SK-N-MC (cell line): ENCODE measurements at regions not wholly inside any gene's neighbourhood (a gene's known extent, or its start where the extent isn't known, plus 50 kb on each side); places are given as distances from the start of the nearest gene placed in this dataset.
A peak's percentile ranks its signal among the peaks of the same experiment; 100 is the strongest.

Experiments used
- DNase-seq: peaks from one replicate; pipeline ENCODE4 v3.0.0-alpha.2; 2011; ENCODE audit warnings: low read depth, low spot score
- H3K27ac ChIP-seq: fragments of 200-600 bp; sonication (generic); 2 replicates; pipeline ENCODE4 v1.5.1; 2016; ENCODE audit warnings: mixed run types
- H3K36me3 ChIP-seq: fragments of 200-600 bp; sonication (generic); 2 replicates; pipeline ENCODE4 v1.6.1; 2017; ENCODE audit warnings: antibody characterized with exemption, low read length, mixed read lengths; ENCODE audit not compliant: insufficient read depth
- H3K4me3 ChIP-seq: fragments of 200-600 bp; sonication (generic); 2 replicates; pipeline ENCODE4 v1.5.1; 2016
- H3K9ac ChIP-seq: fragments of 200-600 bp; sonication (generic); 2 replicates; pipeline ENCODE4 v1.8.0; 2017; ENCODE audit warnings: mixed run types, mixed read lengths; ENCODE audit not compliant: insufficient read length
- H3K9me3 ChIP-seq: fragments of 200-600 bp; sonication (generic); 2 replicates; pipeline ENCODE4 v1.6.1; 2017; ENCODE audit warnings: low read depth, mild to moderate bottlenecking, antibody characterized with exemption, low read length, moderate library complexity, mixed read lengths
- EZH2 ChIP-seq: fragments of 200-600 bp; sonication (generic); IDR thresholded peaks from one replicate; pipeline ENCODE4 v1.6.1; 2017; ENCODE audit warnings: antibody characterized with exemption
- FOXP2 ChIP-seq: optimal IDR thresholded peaks from 2 replicates; pipeline ENCODE3; 2011; ENCODE audit warnings: mild to moderate bottlenecking, moderate library complexity; ENCODE audit not compliant: insufficient read depth; ENCODE audit errors: extremely low read length, control extremely low read depth
- POLR2AphosphoS5 ChIP-seq: IDR thresholded peaks from 2 replicates; pipeline ENCODE4 v1.6.1; 2012; ENCODE audit warnings: mild to moderate bottlenecking, low read depth, low read length, borderline replicate concordance

DNA sequence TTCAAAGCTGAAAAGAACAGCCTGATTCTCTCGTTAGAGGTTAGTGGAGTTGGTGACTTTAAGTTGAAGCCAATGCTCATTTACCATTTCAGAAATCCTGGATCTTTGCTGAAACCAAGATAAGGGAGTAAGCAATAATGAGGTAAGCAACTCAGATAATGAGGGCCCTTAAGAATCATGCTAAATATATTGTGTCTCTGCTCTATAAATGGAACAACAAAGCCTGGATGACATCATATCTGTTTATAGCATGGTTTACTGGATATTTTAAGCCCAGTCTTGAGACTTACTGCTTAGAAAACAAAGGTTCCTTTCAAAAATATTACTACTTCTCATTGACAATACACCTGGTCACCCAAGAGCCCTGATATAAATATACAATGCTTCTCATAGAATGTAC, 276.7 kb upstream of the PPARGC1A start:
- H3K36me3 ChIP-seq = no peaks in the 10 kb centered on the region
- no peak for DNase-seq
- no peak overlapping the region for H3K9ac ChIP-seq
- no peaks in the 10 kb centered on the region for H3K9me3 ChIP-seq
- no peak overlapping the region for H3K27ac ChIP-seq
- H3K4me3 ChIP-seq = no peak overlapping the region
- no peak for TF ChIP-seq EZH2
- TF ChIP-seq POLR2AphosphoS5 = no peak
- no peak for TF ChIP-seq FOXP2

DNA sequence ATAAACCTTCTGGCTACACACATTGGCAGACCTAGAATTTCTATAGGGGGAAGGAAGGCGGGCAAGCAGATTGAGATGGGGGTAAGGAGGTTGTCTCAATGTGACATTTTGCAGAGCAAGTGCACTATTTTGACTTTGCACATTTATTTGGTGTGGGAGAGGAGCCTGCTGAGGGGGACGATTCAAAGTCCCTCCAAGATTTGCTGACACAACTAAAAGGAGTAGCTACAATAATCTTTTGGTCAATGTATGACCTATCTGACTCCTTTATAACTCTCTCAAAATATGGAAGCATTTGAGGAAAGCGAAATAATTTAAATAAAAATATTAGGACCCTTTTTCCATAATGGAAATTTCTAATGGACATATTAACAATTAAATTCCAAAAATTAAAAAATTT, 274.9 kb upstream of the PPARGC1A start:
- no peaks in the 10 kb centered on the region for H3K9me3 ChIP-seq
- H3K4me3 ChIP-seq = no peak overlapping the region
- TF ChIP-seq EZH2 (no peak), POLR2AphosphoS5 (no peak), FOXP2 (no peak)
- no peaks in the 10 kb centered on the region for H3K36me3 ChIP-seq
- DNase-seq = no peak
- H3K9ac ChIP-seq = no peak overlapping the region
- no peak overlapping the region for H3K27ac ChIP-seq

DNA sequence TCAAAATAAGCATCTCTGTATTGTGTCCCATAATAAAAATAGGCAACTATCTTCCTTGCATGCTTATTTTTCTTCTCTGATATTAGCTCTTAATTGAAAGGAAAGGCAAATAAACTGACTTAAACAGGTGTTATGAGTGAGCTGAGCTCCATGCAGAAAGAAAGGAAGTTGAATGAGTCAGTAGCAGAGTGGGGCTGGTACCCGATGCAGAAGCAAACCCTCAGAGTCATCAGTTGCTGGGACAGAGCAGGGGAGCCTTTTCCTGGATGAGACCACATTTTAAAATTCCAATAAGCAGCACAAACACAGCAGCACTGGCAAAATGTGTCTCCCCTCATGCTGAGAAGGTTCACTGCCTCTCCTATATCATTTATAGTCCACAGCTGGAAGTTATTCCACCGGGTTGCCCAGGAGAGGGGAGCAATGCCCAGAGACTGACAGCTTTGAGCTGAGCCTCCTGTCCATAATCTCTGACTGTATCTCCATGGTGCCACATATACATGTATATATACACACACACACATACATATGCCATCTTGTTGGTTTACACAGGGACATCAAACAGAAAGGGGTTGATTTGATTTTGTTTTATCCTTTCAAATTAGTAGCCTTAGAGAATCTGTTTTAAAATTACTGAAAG, 274.3 kb upstream of the PPARGC1A start:
- TF ChIP-seq EZH2 (no peak), FOXP2 (no peak), POLR2AphosphoS5 (no peak)
- Histone ChIP-seq H3K36me3 (no peaks in the 10 kb centered on the region), H3K27ac (no peak overlapping the region), H3K9me3 (no peaks in the 10 kb centered on the region), H3K4me3 (no peak overlapping the region), H3K9ac (no peak overlapping the region)
- no peak for DNase-seq

DNA sequence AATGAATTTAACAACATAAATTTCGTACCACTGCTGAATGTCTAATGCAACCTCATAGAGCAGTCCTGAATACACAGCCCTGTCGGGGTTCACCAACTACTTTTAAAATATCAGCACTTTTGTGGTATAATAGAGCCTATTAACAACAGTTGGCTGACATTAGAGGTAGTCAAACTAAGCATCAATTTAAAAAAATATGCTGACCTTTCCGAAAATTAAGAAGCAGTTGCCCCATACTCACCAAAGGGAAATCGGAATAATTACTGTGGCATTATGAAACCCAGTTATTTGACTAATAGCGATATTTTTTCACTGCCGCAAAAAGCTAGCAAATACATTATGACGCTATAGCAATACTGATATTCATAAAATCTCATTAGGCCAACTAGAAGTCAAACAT, 273.5 kb upstream of the PPARGC1A start:
- Histone ChIP-seq H3K36me3 (no peaks in the 10 kb centered on the region), H3K27ac (no peak overlapping the region), H3K4me3 (no peak overlapping the region), H3K9ac (no peak overlapping the region), H3K9me3 (no peaks in the 10 kb centered on the region)
- TF ChIP-seq EZH2 (no peak), FOXP2 (no peak), POLR2AphosphoS5 (no peak)
- no peak for DNase-seq

DNA sequence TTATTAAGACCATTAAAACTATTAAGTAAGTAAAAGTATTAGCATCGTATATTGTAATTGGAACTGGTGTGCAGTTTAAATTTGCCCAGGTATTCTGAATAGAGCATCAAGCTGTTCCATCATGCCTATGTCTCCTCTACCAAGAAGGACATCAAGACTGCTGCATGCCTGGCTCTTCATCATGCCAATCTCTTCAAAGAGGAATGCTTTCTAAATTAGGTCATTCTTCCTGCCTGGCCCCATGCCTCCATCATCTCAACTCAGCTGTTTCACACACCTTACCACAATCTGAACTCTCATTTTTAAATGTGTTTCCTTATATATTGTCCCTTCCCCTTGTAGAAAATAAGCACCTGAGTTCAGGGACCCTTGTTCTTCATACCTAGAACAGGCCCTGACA, 270.5 kb upstream of the PPARGC1A start:
- no peak for TF ChIP-seq FOXP2
- TF ChIP-seq POLR2AphosphoS5 = no peak
- TF ChIP-seq EZH2 = no peak
- H3K36me3 ChIP-seq = no peaks in the 10 kb centered on the region
- no peak overlapping the region for H3K4me3 ChIP-seq
- no peak for DNase-seq
- H3K9me3 ChIP-seq = no peaks in the 10 kb centered on the region
- H3K9ac ChIP-seq = no peak overlapping the region
- no peak overlapping the region for H3K27ac ChIP-seq

GRCh38 chr4:24158031-24158430, 268.2 kb upstream of the PPARGC1A start:
- no peak overlapping the region for H3K9ac ChIP-seq
- no peak for TF ChIP-seq POLR2AphosphoS5
- TF ChIP-seq EZH2 = no peak
- no peak for TF ChIP-seq FOXP2
- no peaks in the 10 kb centered on the region for H3K36me3 ChIP-seq
- no peak for DNase-seq
- no peak overlapping the region for H3K27ac ChIP-seq
- no peaks in the 10 kb centered on the region for H3K9me3 ChIP-seq
- no peak overlapping the region for H3K4me3 ChIP-seq

- no peak overlapping the region for H3K9ac ChIP-seq
- H3K4me3 ChIP-seq = no peak overlapping the region
- H3K9me3 ChIP-seq = no peaks in the 10 kb centered on the region
- TF ChIP-seq FOXP2 (no peak), POLR2AphosphoS5 (no peak), EZH2 (no peak)
- no peak overlapping the region for H3K27ac ChIP-seq
- no peak for DNase-seq
- H3K36me3 ChIP-seq = no peaks in the 10 kb centered on the region
Measured at GRCh38 chr4:24150034-24150433, 260.2 kb upstream of the PPARGC1A start.

GRCh38 chr4:24146127-24146526, 256.3 kb upstream of the PPARGC1A start:
- H3K9me3 ChIP-seq = no peaks in the 10 kb centered on the region
- DNase-seq = no peak
- no peak overlapping the region for H3K27ac ChIP-seq
- no peaks in the 10 kb centered on the region for H3K36me3 ChIP-seq
- H3K4me3 ChIP-seq = no peak overlapping the region
- no peak overlapping the region for H3K9ac ChIP-seq
- TF ChIP-seq FOXP2 = no peak

DNA sequence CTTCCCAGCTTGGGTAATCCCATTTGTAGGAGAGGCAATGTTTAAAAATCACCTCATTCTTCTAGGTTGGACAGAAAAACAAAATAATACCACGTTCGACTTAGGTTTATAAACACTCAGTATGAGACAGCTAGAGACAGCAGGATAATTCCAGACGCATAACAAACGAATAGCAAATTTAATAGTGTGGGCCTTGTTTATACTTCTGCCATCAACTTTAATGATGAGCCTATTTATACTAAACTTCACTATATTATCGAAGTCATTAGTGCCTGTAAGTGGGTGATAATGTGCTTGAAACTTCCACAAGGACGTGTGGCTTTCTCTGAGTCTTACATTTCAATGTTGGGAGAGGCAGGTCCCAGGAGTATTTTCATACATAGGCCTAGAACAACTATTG, 255.7 kb upstream of the PPARGC1A start:
- TF ChIP-seq POLR2AphosphoS5 (no peak), EZH2 (no peak), FOXP2 (no peak)
- Histone ChIP-seq H3K9ac (no peak overlapping the region), H3K4me3 (no peak overlapping the region), H3K27ac (no peak overlapping the region), H3K36me3 (no peaks in the 10 kb centered on the region), H3K9me3 (no peaks in the 10 kb centered on the region)
- DNase-seq = no peak

GRCh38 chr4:24144381-24144780, 254.5 kb upstream of the PPARGC1A start:
- Histone ChIP-seq H3K27ac (peak overlapping the region; percentile 19; the same call in 1 of the 2 replicates), H3K4me3 (no peak overlapping the region), H3K36me3 (no peaks in the 10 kb centered on the region), H3K9ac (no peak overlapping the region), H3K9me3 (no peaks in the 10 kb centered on the region)
- DNase-seq = no peak
- TF ChIP-seq EZH2 = no peak
- TF ChIP-seq FOXP2 = no peak
- TF ChIP-seq POLR2AphosphoS5 = no peak
